Ishikawa (cell line): ENCODE measurements at regions not wholly inside any gene's neighbourhood (a gene's known extent, or its start where the extent isn't known, plus 50 kb on each side); places are given as distances from the start of the nearest gene placed in this dataset.

Experiments
- CEBPB ChIP-seq: IDR thresholded peaks from 2 replicates; pipeline ENCODE4 v1.6.1; 2012
- CREB1 ChIP-seq: IDR thresholded peaks from 2 replicates; pipeline ENCODE4 v1.6.1; 2012; ENCODE audit warnings: low read depth
- EGR1 ChIP-seq: IDR thresholded peaks from 2 replicates; pipeline ENCODE4 v1.6.1; 2012
- EP300 ChIP-seq: IDR thresholded peaks from 2 replicates; pipeline ENCODE4 v1.6.1; 2012; ENCODE audit warnings: borderline replicate concordance
- FOXM1 ChIP-seq: IDR thresholded peaks from 2 replicates; pipeline ENCODE4 v1.6.1; 2012; ENCODE audit warnings: low read depth, borderline replicate concordance
- NFIC ChIP-seq: IDR thresholded peaks from 2 replicates; pipeline ENCODE4 v1.6.1; 2012
- RAD21 ChIP-seq: IDR thresholded peaks from 2 replicates; pipeline ENCODE4 v1.6.1; 2012; ENCODE audit warnings: low read depth
- TAF1 ChIP-seq: IDR thresholded peaks from 2 replicates; pipeline ENCODE4 v1.6.1; 2012; ENCODE audit warnings: low read depth, mild to moderate bottlenecking
- TCF12 ChIP-seq: IDR thresholded peaks from 2 replicates; pipeline ENCODE4 v1.6.1; 2012; ENCODE audit warnings: low read depth
- TEAD4 ChIP-seq: IDR thresholded peaks from 2 replicates; pipeline ENCODE4 v1.6.1; 2012
- YY1 ChIP-seq: IDR thresholded peaks from 2 replicates; pipeline ENCODE4 v1.6.1; 2012; ENCODE audit warnings: low read depth
- ZBTB7A ChIP-seq: IDR thresholded peaks from 2 replicates; pipeline ENCODE4 v1.6.1; 2012; ENCODE audit warnings: low read depth
- TF ChIP-seq, protein P1 (sequence below): IDR thresholded peaks from 2 replicates; pipeline ENCODE4 v1.6.1; 2012
- TF ChIP-seq, protein P2 (sequence below): IDR thresholded peaks from 2 replicates; pipeline ENCODE4 v1.6.1; 2012; ENCODE audit warnings: low read depth, mild to moderate bottlenecking
- TF ChIP-seq, protein P3 (sequence below): IDR thresholded peaks from 2 replicates; pipeline ENCODE4 v1.6.1; 2012

DNA sequence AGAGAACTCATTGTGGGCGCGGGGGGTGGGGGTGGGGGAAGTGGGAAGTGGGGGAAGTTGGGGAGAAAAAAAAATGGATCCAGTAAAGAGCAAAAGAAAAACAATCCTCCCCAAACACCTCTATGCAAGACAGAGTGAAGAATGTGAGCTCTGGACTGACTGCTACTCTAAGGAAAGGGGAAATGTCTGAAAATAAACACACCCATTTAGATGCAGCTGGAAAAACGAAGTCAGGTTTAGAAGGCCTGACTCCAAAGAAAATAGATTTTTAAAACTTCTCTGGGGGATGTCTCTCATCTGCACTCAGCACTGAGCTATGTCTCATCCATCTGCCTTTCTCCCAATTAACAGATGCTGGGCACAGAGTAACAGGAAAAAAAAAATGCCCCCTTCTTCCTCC is 904.4 kb downstream of the GALC start:
- no peak for TF ChIP-seq EP300
- TF ChIP-seq, protein P1, sequence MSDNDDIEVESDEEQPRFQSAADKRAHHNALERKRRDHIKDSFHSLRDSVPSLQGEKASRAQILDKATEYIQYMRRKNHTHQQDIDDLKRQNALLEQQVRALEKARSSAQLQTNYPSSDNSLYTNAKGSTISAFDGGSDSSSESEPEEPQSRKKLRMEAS = no peak

DNA sequence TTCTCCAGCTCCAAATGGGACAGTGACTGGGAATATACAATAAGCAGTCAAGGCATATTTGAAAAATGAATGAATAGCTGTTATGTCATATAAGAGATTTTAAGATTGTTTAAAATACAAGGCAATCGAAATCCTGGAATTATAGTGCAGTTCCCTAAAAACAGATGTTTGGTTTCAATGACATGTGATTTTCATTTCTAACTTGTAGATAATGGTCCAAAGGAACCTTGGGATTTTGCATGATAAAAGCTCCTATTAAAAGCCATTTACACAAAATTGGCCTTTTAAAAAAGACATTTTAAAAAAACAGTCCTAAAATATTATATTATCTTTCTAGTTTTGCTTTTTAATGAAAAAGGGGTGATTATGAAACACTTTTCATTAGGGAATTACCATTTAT is 905.1 kb downstream of the GALC start:
- TF ChIP-seq EGR1 = no peak
- TF ChIP-seq TCF12 = no peak
- no peak for TF ChIP-seq TAF1
- no peak for TF ChIP-seq NFIC
- TF ChIP-seq YY1 = no peak
- no peak for TF ChIP-seq RAD21
- no peak for TF ChIP-seq CEBPB
- no peak for TF ChIP-seq EP300
- TF ChIP-seq, protein P1 = no peak

DNA sequence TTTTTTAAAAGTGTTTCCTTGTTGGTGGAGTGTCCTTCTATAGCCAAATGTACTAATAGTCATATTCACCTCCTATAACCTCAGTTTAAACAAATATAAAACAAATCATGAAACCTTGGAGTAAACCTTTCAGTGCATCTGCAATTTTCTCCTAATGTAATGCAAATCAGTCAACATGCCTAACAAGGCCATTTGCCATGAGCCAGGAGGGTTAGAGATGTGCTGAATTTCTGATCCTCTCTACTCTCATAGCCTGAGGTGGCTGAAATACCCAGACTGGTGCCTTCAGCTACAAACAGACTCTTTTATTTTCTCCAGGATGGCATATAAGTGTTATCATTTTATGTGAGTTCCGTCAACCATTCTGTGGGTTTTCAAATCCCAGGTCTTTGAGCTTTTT is 908.1 kb downstream of the GALC start:
- no peak for TF ChIP-seq CEBPB
- no peak for TF ChIP-seq FOXM1
- TF ChIP-seq, protein P1 = no peak
- TF ChIP-seq, protein P2, sequence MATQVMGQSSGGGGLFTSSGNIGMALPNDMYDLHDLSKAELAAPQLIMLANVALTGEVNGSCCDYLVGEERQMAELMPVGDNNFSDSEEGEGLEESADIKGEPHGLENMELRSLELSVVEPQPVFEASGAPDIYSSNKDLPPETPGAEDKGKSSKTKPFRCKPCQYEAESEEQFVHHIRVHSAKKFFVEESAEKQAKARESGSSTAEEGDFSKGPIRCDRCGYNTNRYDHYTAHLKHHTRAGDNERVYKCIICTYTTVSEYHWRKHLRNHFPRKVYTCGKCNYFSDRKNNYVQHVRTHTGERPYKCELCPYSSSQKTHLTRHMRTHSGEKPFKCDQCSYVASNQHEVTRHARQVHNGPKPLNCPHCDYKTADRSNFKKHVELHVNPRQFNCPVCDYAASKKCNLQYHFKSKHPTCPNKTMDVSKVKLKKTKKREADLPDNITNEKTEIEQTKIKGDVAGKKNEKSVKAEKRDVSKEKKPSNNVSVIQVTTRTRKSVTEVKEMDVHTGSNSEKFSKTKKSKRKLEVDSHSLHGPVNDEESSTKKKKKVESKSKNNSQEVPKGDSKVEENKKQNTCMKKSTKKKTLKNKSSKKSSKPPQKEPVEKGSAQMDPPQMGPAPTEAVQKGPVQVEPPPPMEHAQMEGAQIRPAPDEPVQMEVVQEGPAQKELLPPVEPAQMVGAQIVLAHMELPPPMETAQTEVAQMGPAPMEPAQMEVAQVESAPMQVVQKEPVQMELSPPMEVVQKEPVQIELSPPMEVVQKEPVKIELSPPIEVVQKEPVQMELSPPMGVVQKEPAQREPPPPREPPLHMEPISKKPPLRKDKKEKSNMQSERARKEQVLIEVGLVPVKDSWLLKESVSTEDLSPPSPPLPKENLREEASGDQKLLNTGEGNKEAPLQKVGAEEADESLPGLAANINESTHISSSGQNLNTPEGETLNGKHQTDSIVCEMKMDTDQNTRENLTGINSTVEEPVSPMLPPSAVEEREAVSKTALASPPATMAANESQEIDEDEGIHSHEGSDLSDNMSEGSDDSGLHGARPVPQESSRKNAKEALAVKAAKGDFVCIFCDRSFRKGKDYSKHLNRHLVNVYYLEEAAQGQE = no peak
- no peak for TF ChIP-seq RAD21
- TF ChIP-seq, protein P3, sequence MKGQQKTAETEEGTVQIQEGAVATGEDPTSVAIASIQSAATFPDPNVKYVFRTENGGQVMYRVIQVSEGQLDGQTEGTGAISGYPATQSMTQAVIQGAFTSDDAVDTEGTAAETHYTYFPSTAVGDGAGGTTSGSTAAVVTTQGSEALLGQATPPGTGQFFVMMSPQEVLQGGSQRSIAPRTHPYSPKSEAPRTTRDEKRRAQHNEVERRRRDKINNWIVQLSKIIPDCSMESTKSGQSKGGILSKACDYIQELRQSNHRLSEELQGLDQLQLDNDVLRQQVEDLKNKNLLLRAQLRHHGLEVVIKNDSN = no peak
- TF ChIP-seq CREB1 = no peak
- no peak for TF ChIP-seq EGR1
- no peak for TF ChIP-seq TEAD4
- no peak for TF ChIP-seq NFIC
- TF ChIP-seq ZBTB7A = no peak
- no peak for TF ChIP-seq TCF12
- TF ChIP-seq TAF1 = no peak
- TF ChIP-seq YY1 = no peak

DNA sequence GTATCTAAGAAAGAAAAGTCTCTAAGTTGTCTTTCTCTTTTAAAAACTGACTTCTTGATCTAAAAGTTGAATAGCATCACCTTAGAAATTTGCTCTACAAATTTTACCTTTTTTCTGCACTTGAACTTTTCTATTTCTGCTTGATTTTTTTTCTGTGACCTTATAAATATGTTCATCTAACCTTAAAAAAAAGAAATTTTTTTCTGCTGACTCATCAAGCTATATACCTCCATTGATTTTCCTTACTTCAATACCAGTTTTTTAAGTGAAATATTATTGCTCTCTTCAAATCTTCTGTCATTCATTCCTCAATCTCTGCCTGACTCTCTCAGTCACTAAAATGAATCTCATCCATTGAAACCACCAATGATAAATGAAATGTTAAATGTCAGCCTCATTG is 910.1 kb downstream of the GALC start:
- TF ChIP-seq YY1 = no peak
- no peak for TF ChIP-seq CEBPB
- no peak for TF ChIP-seq TCF12
- TF ChIP-seq RAD21 = no peak
- TF ChIP-seq, protein P2 = no peak
- no peak for TF ChIP-seq EGR1
- TF ChIP-seq FOXM1 = no peak
- TF ChIP-seq, protein P1 = no peak
- TF ChIP-seq CREB1 = no peak

DNA sequence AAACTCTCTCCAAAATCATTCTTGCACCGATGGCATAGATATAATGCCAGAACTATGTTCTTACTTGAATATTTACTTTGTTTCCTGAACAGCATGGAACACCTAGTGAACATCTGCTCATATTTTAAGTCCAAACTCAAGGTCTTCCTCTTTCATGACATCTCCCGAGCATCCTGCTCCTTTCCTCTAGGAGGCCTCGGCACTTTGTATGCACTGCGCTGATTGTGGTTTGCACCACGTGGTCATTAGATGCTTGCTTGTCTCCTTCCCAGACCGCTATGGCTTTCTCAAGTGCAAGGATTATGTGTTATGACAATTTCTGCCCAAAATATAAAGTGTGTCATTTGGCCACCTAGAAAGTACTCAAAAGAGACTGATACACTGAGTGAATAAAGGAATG is 912.0 kb downstream of the GALC start:
- TF ChIP-seq, protein P3 = no peak
- no peak for TF ChIP-seq TCF12
- TF ChIP-seq NFIC = no peak
- TF ChIP-seq EP300 = no peak
- no peak for TF ChIP-seq TAF1
- TF ChIP-seq CREB1 = no peak
- no peak for TF ChIP-seq CEBPB
- TF ChIP-seq TEAD4 = no peak
- TF ChIP-seq RAD21 = no peak
- TF ChIP-seq, protein P2 = no peak
- TF ChIP-seq ZBTB7A = no peak
- TF ChIP-seq, protein P1 = no peak
- no peak for TF ChIP-seq FOXM1
- no peak for TF ChIP-seq EGR1
- TF ChIP-seq YY1 = no peak
